Mesendoderm (in vitro differentiated cells): ENCODE measurements at regions not wholly inside any gene's neighbourhood (a gene's known extent, or its start where the extent isn't known, plus 50 kb on each side); places are given as distances from the start of the nearest gene placed in this dataset.

Experiments
- DNase-seq: peaks from one replicate; pipeline ENCODE4 v3.0.0; 2013
- H2AK5ac ChIP-seq: 2 replicates; pipeline ENCODE4 v1.6.1; 2013; ENCODE audit warnings: low read length, inconsistent platforms
- H2BK120ac ChIP-seq: 2 replicates; pipeline ENCODE4 v1.6.1; 2013; ENCODE audit warnings: low read depth, mild to moderate bottlenecking, low read length, moderate library complexity, mixed read lengths
- H2BK15ac ChIP-seq: replicated peaks from 2 replicates; pipeline ENCODE4 v1.6.1; 2013; ENCODE audit warnings: low read depth, mild to moderate bottlenecking, moderate library complexity
- H2BK5ac ChIP-seq: 2 replicates; pipeline ENCODE4 v1.6.1; 2013; ENCODE audit warnings: low read length, inconsistent platforms
- H3K18ac ChIP-seq: 2 replicates; pipeline ENCODE4 v1.6.1; 2013; ENCODE audit warnings: mild to moderate bottlenecking, low read length, mixed read lengths
- H3K23ac ChIP-seq: one replicate; pipeline ENCODE4 v1.6.1; 2013; ENCODE audit warnings: low read length
- H3K27ac ChIP-seq: 2 replicates; pipeline ENCODE4 v1.5.1; 2013; ENCODE audit warnings: low read depth, mild to moderate bottlenecking, inconsistent platforms, low read length, moderate library complexity
- H3K27me3 ChIP-seq: 2 replicates; pipeline ENCODE4 v1.6.1; 2013; ENCODE audit warnings: low read length, control low read depth, mild to moderate bottlenecking, inconsistent platforms; ENCODE audit not compliant: insufficient read depth, poor library complexity
- H3K36me3 ChIP-seq: 2 replicates; pipeline ENCODE4 v1.6.1; 2013; ENCODE audit warnings: low read length, inconsistent platforms; ENCODE audit not compliant: control insufficient read depth, insufficient read depth
- H3K4ac ChIP-seq: one replicate; pipeline ENCODE4 v1.6.1; 2013; ENCODE audit warnings: low read depth, mild to moderate bottlenecking, low read length, moderate library complexity
- H3K4me1 ChIP-seq: 2 replicates; pipeline ENCODE4 v1.6.1; 2013; ENCODE audit warnings: low read depth, low read length, inconsistent platforms; ENCODE audit not compliant: control insufficient read depth
- H3K4me2 ChIP-seq: 2 replicates; pipeline ENCODE4 v1.6.1; 2013; ENCODE audit warnings: low read length
- H3K4me3 ChIP-seq: 2 replicates; pipeline ENCODE4 v1.5.1; 2013; ENCODE audit warnings: mild to moderate bottlenecking, low read length
- H3K56ac ChIP-seq: one replicate; pipeline ENCODE4 v1.6.1; 2013; ENCODE audit warnings: low read length
- H3K79me1 ChIP-seq: 2 replicates; pipeline ENCODE4 v1.6.1; 2013; ENCODE audit warnings: low read length, inconsistent platforms
- H3K79me2 ChIP-seq: 2 replicates; pipeline ENCODE4 v1.6.1; 2013; ENCODE audit warnings: mild to moderate bottlenecking, low read length; ENCODE audit not compliant: control insufficient read depth, insufficient read depth
- H3K9ac ChIP-seq: 2 replicates; pipeline ENCODE4 v1.6.1; 2013; ENCODE audit warnings: low read length, inconsistent platforms
- H4K5ac ChIP-seq: one replicate; pipeline ENCODE4 v1.6.1; 2013; ENCODE audit warnings: low read length
- H4K8ac ChIP-seq: one replicate; pipeline ENCODE4 v1.6.1; 2013; ENCODE audit warnings: low read depth, mild to moderate bottlenecking, control low read depth, low read length, moderate library complexity
- WGBS: extraction: QIAGEN DNeasy Blood & Tissue Kit; methylation state at CpG from one replicate; pipeline ENCODE4 v1.1.7; 2013; ENCODE audit warnings: low lambda C conversion rate, missing lambda C conversion rate; ENCODE audit not compliant: insufficient coverage; ENCODE audit errors: extremely low coverage; 5-methylcytosine and 5-hydroxymethylcytosine counted together

GRCh38 chr2:16040271-16041010 is 100.1 kb downstream of the MYCN start:
- Histone ChIP-seq H2AK5ac (no peak overlapping the region), H3K36me3 (no peaks in the 10 kb centered on the region), H2BK15ac (no peak overlapping the region), H3K23ac (no peak overlapping the region), H3K9ac (no peak overlapping the region), H3K79me2 (no peaks in the 10 kb centered on the region), H3K56ac (no peak overlapping the region), H3K27me3 (no peaks in the 10 kb centered on the region), H2BK120ac (no peak overlapping the region), H3K4me2 (no peak overlapping the region), H3K4me3 (no peak overlapping the region), H4K5ac (no peak overlapping the region), H2BK5ac (no peak overlapping the region), H3K79me1 (no peaks in the 10 kb centered on the region), H3K4ac (no peak overlapping the region), H3K4me1 (no peaks in the 10 kb centered on the region), H3K27ac (no peak overlapping the region), H4K8ac (no peak overlapping the region), H3K18ac (no peak overlapping the region)
- no CpG with 5 or more reads among the region's 7 CpGs for WGBS
- no peak for DNase-seq

GRCh38 chr2:16039823-16040222 is 99.5 kb downstream of the MYCN start:
- no peaks in the 10 kb centered on the region for H3K79me2 ChIP-seq

GRCh38 chr2:16039055-16039454 is 98.7 kb downstream of the MYCN start:
- Histone ChIP-seq H2BK15ac (no peak overlapping the region), H3K36me3 (no peaks in the 10 kb centered on the region), H3K27me3 (no peaks in the 10 kb centered on the region), H2BK5ac (no peak overlapping the region), H4K5ac (no peak overlapping the region), H2AK5ac (no peak overlapping the region), H3K4me2 (no peak overlapping the region), H3K4me1 (peaks cover 2% of the 10 kb centered on the region), H4K8ac (no peak overlapping the region), H2BK120ac (no peak overlapping the region), H3K23ac (no peak overlapping the region), H3K9ac (no peak overlapping the region), H3K4me3 (no peak overlapping the region), H3K4ac (no peak overlapping the region), H3K79me2 (no peaks in the 10 kb centered on the region), H3K27ac (no peak overlapping the region), H3K79me1 (no peaks in the 10 kb centered on the region), H3K18ac (no peak overlapping the region), H3K56ac (no peak overlapping the region)
- WGBS, result no CpG with 5 or more reads among the region's 1 CpG
- DNase-seq, result no peak

More at GRCh38 chr2:16039823-16040222, 99.5 kb downstream of the MYCN start:
- Histone ChIP-seq H3K18ac (no peak overlapping the region), H3K4me3 (no peak overlapping the region), H3K4ac (no peak overlapping the region), H3K4me2 (no peak overlapping the region), H2BK5ac (no peak overlapping the region), H3K23ac (no peak overlapping the region), H4K5ac (no peak overlapping the region), H3K27ac (no peak overlapping the region), H2BK120ac (no peak overlapping the region), H4K8ac (no peak overlapping the region), H3K4me1 (no peaks in the 10 kb centered on the region), H2AK5ac (no peak overlapping the region), H2BK15ac (no peak overlapping the region), H3K36me3 (no peaks in the 10 kb centered on the region), H3K79me1 (no peaks in the 10 kb centered on the region), H3K56ac (no peak overlapping the region), H3K9ac (no peak overlapping the region), H3K27me3 (no peaks in the 10 kb centered on the region)
- no CpG with 5 or more reads among the region's 7 CpGs for WGBS
- no peak for DNase-seq

GRCh38 chr2:16038621-16039020 is 98.3 kb downstream of the MYCN start:
- Histone ChIP-seq H3K9ac (no peak overlapping the region), H2BK5ac (no peak overlapping the region), H3K4ac (no peak overlapping the region), H3K79me2 (no peaks in the 10 kb centered on the region), H3K27me3 (no peaks in the 10 kb centered on the region), H3K4me1 (peaks cover 2% of the 10 kb centered on the region), H3K23ac (no peak overlapping the region), H3K18ac (no peak overlapping the region), H3K56ac (no peak overlapping the region), H4K5ac (no peak overlapping the region), H2BK120ac (no peak overlapping the region), H4K8ac (no peak overlapping the region), H3K27ac (no peak overlapping the region), H3K4me3 (no peak overlapping the region), H3K4me2 (no peak overlapping the region), H2BK15ac (no peak overlapping the region), H3K79me1 (no peaks in the 10 kb centered on the region), H3K36me3 (no peaks in the 10 kb centered on the region), H2AK5ac (no peak overlapping the region)
- WGBS, result no CpG with 5 or more reads among the region's 11 CpGs
- DNase-seq, result no peak

- H3K79me1 ChIP-seq, result no peaks in the 10 kb centered on the region
- no peak overlapping the region for H2AK5ac ChIP-seq
- H3K79me2 ChIP-seq, result no peaks in the 10 kb centered on the region
- no peak overlapping the region for H4K5ac ChIP-seq
- H3K4me2 ChIP-seq, result no peak overlapping the region
- no peak overlapping the region for H3K4me3 ChIP-seq
- WGBS, result no CpG with 5 or more reads among the region's 13 CpGs
- no peak overlapping the region for H2BK15ac ChIP-seq
- no peak overlapping the region for H3K27ac ChIP-seq
- H3K56ac ChIP-seq, result no peak overlapping the region
- H4K8ac ChIP-seq, result no peak overlapping the region
- H3K18ac ChIP-seq, result no peak overlapping the region
- no peak overlapping the region for H2BK120ac ChIP-seq
- no peaks in the 10 kb centered on the region for H3K27me3 ChIP-seq
- H2BK5ac ChIP-seq, result no peak overlapping the region
- H3K4ac ChIP-seq, result no peak overlapping the region
- no peak overlapping the region for H3K23ac ChIP-seq
- H3K4me1 ChIP-seq, result peaks cover 2% of the 10 kb centered on the region
- no peaks in the 10 kb centered on the region for H3K36me3 ChIP-seq
- DNase-seq, result no peak
- no peak overlapping the region for H3K9ac ChIP-seq
These were observed 97.6 kb downstream of the MYCN start for GRCh38 chr2:16037808-16038457.
